ENCODE measurements at regions not wholly inside any gene's neighbourhood (a gene's known extent, or its start where the extent isn't known, plus 50 kb on each side); places are given as distances from the start of the nearest gene placed in this dataset.

DNA sequence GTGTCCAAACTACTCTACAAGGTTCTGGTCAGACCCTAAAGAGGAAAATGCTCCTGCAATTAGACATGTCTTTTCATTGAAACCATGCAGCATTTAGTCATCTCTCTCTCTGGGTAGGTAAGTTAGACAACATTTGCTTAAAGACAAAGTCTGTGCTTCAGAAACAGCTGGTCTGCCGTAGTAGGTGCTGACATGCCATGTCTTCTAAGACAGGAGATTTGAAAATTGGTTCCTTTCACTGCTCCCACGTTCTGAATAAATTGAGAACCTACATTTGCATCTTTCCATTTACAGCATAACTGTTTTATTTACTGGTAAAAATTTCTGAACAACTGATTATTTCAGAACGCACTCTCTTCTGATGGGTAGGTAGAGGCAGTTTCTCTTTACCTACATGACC lies 494.0 kb downstream of the EFNB2 start:
- no peak for DNase-seq (ENCODE audit: low read depth in 2 of 2)

DNA sequence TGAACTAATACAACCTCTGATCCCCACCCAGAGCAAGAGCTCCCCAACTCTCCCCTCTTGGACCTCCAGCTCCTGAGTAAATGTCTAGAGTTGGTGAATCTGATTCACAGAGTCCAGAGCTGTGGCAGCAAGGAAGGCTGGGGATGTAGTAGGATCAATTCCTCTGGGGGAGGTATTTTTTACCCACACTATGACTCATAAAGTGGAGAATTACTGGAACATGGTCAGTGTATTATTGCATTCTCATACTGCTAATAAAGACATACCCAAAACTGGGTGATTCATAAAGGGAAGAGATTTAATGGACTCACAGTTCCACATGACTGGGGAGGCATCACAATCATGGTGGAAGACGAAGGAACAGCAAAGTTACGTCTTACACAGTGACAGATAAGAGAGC lies 496.7 kb downstream of the EFNB2 start:
- no peak for DNase-seq (ENCODE audit: low read depth in 2 of 2)

GRCh38 chr13:106036870-106037269 lies 498.6 kb downstream of the EFNB2 start:
- no peak for DNase-seq (ENCODE audit: low read depth in 2 of 2)

DNA sequence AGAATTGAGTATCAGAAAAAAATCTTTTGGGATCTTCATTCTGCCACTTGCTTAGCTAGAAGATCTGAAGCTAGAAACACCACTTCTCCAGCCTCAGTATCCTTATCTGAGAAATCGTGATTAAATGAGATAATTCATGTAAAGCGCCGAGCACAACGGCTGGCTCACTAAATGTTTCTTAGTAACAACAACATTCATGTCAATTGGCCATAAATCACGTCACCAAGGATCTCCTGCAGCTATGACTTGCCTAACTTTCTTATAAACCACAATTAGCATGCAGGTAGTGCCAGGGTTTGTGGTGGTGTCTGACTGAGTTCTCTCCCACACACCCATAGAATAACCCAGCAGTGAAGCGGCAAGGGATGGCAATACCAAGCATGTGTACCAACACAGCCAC lies 501.3 kb downstream of the EFNB2 start:
- no peak for DNase-seq (ENCODE audit: low read depth in 2 of 2)

DNA sequence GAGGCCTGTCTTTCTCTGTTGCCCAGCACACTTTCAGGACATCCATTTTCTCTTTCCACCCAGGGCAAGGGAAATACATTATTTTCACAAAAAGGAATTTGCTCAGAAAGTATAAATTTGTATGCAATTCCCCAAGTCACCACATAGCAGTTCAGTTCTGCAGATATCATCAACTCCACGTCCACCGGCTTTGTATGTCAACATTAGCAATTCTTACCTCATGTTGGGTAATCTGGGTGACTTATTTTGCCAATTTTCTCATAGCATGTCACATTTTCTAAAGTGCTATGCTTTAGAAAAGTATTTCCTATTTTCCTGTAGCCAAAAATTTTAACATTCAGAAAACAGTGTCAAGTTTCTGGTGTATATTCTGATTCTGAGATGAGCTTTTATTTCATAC lies 501.8 kb downstream of the EFNB2 start:
- no peak for DNase-seq (ENCODE audit: low read depth in 2 of 2)

GRCh38 chr13:106032441-106032840 lies 503.0 kb downstream of the EFNB2 start:
- DNase-seq (ENCODE audit: low read depth in 2 of 2), result no peak

- DNase-seq (ENCODE audit: low read depth in 2 of 2), result no peak
Observed at GRCh38 chr13:106029676-106030290, 505.7 kb downstream of the EFNB2 start.

DNA sequence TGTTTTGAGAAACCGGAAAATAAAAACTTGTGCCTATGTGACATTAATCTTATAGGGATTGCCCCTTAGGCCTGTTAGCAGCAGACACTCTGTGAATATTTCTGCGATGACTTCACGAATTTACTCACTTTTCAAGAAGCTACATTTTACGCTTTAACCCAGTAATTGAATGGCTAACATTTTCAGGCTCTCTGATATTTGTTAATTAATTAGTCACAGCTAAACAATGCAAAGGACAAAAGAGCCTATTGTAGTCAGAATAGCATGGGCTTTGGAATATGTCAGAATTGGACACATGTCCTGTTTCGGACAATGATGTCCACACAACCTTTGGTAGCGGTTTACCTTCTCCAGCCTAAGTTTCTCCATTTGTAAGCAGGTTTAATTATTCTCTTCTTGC lies 506.6 kb downstream of the EFNB2 start:
- DNase-seq (ENCODE audit: low read depth in 2 of 2), result no peak

GRCh38 chr13:106011600-106011999 lies 523.9 kb downstream of the EFNB2 start:
- no peak for DNase-seq (ENCODE audit: low read depth in 2 of 2)

DNA sequence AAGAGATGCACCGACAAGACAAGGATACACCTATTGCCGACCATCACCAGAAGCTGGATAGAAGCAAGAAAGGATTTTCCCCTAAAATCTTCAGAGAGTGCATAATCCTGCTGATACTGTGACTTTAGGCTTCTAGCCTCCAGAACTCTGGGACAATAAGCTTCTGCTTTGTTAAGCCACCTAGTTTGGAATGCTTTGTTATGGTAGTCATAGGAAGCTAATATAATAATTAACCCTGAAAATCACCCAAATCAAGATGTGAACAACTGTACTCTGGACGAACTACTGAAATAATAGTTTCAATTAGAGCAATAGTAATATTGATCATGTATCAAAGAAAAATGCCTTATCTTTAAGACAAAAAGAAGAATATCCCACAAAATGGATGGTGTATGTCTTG lies 524.6 kb downstream of the EFNB2 start:
- DNase-seq (ENCODE audit: low read depth in 2 of 2), result no peak

GRCh38 chr13:106008540-106008939 lies 526.9 kb downstream of the EFNB2 start:
- no peak for DNase-seq (ENCODE audit: low read depth in 2 of 2)

DNA sequence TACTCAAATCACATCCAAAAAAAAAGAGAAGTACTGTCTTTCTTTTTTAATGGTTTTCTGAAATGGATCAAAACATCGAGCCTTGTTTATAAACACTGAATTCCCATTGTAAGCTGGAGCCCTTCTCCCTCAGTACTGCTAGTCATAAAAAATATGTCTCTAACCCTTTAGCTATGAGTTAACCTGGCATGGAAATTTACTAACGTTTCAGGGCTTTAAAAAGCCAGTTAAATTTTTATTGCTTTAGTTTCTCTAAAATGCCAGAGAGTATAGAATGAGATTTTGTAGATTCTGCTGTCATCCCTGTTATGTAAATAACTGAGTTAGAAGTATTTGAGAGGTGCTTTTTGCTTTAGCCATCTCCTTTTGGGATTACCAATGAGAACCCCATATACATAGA lies 528.3 kb downstream of the EFNB2 start:
- DNase-seq (ENCODE audit: low read depth in 2 of 2), result no peak

DNA sequence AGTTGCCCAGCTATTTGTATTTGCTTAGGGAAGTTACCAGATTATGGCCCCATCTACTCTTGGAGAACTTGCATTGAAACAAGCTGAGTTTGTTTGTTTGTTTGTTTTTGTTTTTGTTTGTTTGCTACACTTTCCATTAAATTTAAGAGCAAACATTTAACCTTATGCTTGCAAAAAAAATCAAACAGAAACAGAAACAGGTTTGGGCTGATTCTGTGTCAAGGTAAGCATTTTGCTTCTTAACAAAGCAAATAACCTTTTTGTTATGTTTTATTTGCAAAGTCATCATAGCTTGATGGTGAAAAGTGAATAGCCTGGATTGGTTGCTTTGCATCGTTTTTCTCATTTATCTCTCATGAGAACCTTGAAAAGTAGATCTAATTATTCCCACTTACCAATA lies 531.8 kb downstream of the EFNB2 start:
- DNase-seq (ENCODE audit: low read depth in 2 of 2), result no peak

DNA sequence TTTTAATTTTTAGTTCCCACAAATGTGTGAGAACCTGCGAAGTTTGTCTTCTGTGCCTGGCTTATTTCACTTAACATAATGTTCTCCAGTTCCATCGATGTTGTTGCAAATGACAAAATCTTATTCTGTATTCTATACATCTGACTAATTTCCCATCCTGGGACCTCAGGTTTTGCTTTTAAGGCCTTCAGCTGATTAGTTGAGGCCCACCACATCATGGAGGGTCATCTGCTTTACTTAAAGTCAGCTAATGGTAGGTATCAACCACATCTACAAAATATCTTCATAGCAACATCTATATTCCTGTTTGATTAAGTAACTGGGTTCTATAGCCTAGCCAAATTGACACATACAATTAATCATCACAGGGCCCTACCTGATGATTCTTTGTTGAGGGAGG lies 534.0 kb downstream of the EFNB2 start:
- no peak for DNase-seq (ENCODE audit: low read depth in 2 of 2)

DNA sequence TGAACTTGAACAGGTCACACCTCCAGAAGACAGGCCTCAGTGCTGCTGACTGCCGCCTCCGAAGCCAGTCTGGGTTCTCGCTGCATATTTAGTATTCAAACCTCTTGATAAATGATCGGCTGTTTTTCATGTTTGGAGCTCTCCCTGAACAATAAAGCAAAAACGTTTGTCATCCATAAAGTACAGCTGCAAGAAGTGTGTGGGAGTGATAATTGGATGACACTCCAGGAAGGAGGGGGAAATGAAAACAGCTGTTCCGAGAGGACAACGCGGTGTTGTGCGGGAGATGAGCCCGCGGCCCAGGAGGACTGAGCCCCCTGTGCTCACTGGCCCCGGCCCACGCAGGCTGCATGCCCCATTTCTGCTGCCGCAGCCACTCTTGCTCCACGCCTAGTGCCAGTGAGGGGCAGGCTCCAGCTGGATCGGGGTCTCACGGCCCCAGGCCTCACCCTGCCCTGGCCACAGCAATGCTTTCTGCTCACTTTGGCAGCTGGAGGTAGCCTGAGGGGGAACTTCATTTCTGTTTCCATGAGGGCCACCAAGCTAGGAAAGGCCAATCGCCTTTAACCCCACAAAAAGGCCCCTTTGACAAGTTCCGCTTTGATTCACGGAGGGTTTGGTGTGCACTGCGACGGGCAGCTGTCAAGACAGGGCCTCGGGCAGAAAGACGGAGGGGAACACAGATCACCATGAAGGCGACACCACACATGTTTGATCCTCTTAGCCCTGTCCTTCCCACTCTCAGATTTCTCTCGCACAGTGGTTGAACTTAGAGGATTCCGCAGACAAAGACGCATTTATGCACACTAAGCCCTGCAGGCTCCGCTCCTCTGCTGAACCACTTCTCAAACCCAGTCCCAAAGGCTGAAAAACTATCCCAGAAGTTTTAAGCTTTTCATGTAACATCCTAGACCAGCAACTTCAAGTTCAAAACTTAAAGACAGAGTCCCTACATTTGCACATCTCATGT lies 537.6 kb downstream of the EFNB2 start:
- no peak for DNase-seq (ENCODE audit: low read depth in 2 of 2)

DNA sequence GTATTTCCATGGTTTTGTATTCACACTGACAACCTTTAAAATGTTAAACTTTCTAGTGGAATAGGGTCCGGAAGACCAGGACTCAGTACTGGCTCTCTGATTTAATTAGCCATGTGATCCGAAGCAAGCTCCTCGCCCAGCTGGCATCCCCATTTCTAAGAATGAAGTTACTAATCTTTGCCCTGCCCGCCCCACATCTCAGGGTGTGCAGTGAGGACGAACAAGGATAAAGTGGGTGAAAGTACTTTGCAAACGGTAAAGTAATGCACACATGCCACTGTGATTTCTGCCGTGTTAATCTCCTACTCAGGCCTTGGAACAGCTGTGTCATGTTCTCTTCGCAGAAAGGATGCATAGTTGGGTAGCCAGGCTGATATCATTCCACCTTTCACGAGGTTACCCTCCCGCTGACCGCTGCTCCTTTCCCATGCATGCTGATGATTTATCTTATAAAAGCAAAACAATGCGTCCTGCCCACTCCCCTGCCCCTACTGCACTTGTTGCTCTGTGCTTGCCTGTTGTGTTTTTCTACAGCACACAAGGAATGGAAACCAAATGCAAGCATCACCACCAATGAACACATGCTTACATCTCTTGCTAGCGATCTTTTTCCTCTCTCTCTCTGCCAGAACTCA lies 539.0 kb downstream of the EFNB2 start:
- DNase-seq (ENCODE audit: low read depth in 2 of 2), result no peak

DNA sequence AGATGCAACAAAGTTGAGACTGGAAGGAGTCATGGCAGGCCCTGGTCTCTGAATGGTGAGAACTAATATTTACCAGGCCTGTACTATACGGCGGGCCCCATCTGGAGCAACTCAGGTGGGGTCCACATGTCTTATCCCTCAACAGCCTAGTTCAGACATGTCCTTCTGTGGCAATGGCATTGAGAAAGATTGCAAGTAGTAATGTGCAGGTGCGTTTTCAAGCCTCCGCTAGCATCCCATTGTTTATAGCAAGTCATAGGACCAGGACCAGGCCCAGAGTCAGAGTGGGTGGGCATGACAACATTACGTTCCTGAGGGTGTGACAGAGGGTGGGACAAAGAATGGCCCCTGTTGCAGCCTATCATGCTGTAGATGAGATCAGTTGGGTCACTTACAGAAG lies 541.1 kb downstream of the EFNB2 start:
- no peak for DNase-seq (ENCODE audit: low read depth in 2 of 2)

- no peak for DNase-seq (ENCODE audit: low read depth in 2 of 2)
Observed at GRCh38 chr13:105991622-105992277, 543.7 kb downstream of the EFNB2 start.

DNA sequence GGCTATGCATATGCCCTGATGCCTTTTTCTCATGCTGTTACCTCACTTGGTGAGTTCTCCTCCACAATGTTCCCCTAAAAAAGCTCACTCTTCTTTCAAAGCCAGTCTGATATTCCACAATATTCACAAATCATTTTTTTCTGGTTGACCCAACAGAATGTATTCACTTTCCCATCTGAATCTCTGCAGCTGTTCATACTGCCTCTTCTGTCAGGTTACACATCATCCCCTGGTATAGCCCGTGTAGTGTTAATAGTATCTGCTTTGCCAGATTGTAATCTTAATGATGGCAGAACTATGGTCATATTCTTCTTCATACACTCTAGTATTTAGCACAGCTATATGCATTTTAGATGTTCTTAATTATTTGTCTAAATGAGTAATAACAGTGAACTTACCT lies 544.3 kb downstream of the EFNB2 start:
- no peak for DNase-seq (ENCODE audit: low read depth in 2 of 2)

GRCh38 chr13:105990256-105990958 lies 545.1 kb downstream of the EFNB2 start:
- DNase-seq (ENCODE audit: low read depth in 2 of 2), result no peak

GRCh38 chr13:105984646-105985045 lies 550.8 kb downstream of the EFNB2 start:
- DNase-seq (ENCODE audit: low read depth in 2 of 2), result no peak

- DNase-seq (ENCODE audit: low read depth in 2 of 2), result no peak
Observed at GRCh38 chr13:105984236-105984635, 551.2 kb downstream of the EFNB2 start.
